A673 (cell line): ENCODE measurements at regions not wholly inside any gene's neighbourhood (a gene's known extent, or its start where the extent isn't known, plus 50 kb on each side); places are given as distances from the start of the nearest gene placed in this dataset.

Experiments used
- CTCF ChIP-seq: fragments of 300-800, 200-600 bp; sonication (generic); conservative IDR thresholded peaks from 2 replicates; pipeline ENCODE4 v1.5.1; 2017; ENCODE audit warnings: low read depth, mild to moderate bottlenecking, antibody characterized with exemption, low read length, moderate library complexity, mixed read lengths
- EZH2 ChIP-seq: fragments of 200-600 bp; sonication (generic); IDR thresholded peaks from 2 replicates; pipeline ENCODE4 v1.6.1; 2017; ENCODE audit warnings: borderline replicate concordance, low read depth, mild to moderate bottlenecking, mixed read lengths, antibody characterized with exemption, low read length; ENCODE audit not compliant: poor library complexity, severe bottlenecking

- TF ChIP-seq CTCF (no peak), EZH2 (no peak)
Measured at GRCh38 chr20:6282642-6283041, 159.8 kb upstream of the FERMT1 start.
